SK-N-SH (cell line): ENCODE measurements at regions not wholly inside any gene's neighbourhood (a gene's known extent, or its start where the extent isn't known, plus 50 kb on each side); places are given as distances from the start of the nearest gene placed in this dataset.

Source experiments
- CTCF ChIA-PET: fragments of 300-600, 350-600 bp; formaldehyde crosslinking; extraction: SDS; loops from one replicate; lab custom pipeline; 2021; lab: Yijun Ruan, JAX
- POLR2A ChIA-PET: fragments of 350-600 bp; sonication (Branson Sonifier 250); formaldehyde crosslinking; extraction: SDS; loops from one replicate; lab custom pipeline; 2020; ENCODE audit warnings: antibody characterized with exemption, inconsistent platforms; lab: Yijun Ruan, JAX
- DNase-seq: peaks from one replicate; pipeline ENCODE4 v3.0.0; 2012
- H2AFZ ChIP-seq: fragments of 200-600 bp; sonication (generic); 2 replicates; pipeline ENCODE4 v1.8.1; 2016; ENCODE audit warnings: antibody characterized with exemption, mild to moderate bottlenecking, low read depth
- H3F3A ChIP-seq: fragments of 200-600 bp; sonication (generic); replicated peaks from 2 replicates; pipeline ENCODE3; 2016; ENCODE audit warnings: antibody characterized with exemption, mild to moderate bottlenecking; ENCODE audit not compliant: insufficient read depth
- H3K27ac ChIP-seq, 2 experiments: fragments of 200-500 bp in 1 of 2; fragments of 200-600 bp in 1 of 2; sonication (Bioruptor generic) in 1 of 2; sonication (generic), shearing (Covaris generic) in 1 of 2; 2 replicates each; pipeline versions ENCODE4 v1.5.1 to v1.6.1; 2014 to 2016; ENCODE audit warnings: low read depth in 2 of 2, inconsistent platforms in 1 of 2, low read length in 1 of 2, mild to moderate bottlenecking in 1 of 2, mixed read lengths in 1 of 2
- H3K27me3 ChIP-seq: fragments of 200-600 bp; sonication (generic), shearing (Covaris generic); 2 replicates; pipeline ENCODE4 v1.6.1; 2016; ENCODE audit warnings: mixed run types; ENCODE audit not compliant: insufficient read depth
- H3K36me3 ChIP-seq, 2 experiments: fragments of 200-500 bp in 1 of 2; fragments of 200-600 bp in 1 of 2; sonication (Bioruptor generic) in 1 of 2; sonication (generic) in 1 of 2; replicated peaks in 1 of 2; 2 replicates each; pipeline versions ENCODE3 to v1.5.1; 2014 to 2016; ENCODE audit warnings: low read length in 1 of 2, mild to moderate bottlenecking in 1 of 2; ENCODE audit not compliant: insufficient read depth in 2 of 2, control insufficient read depth in 1 of 2
- H3K4me1 ChIP-seq, 2 experiments: fragments of 200-500 bp in 1 of 2; fragments of 200-600 bp in 1 of 2; sonication (Bioruptor generic) in 1 of 2; sonication (generic), shearing (Covaris generic) in 1 of 2; 2 replicates each; pipeline versions ENCODE4 v1.5.1 to v1.6.1; 2014 to 2016; ENCODE audit warnings: low read depth in 1 of 2, low read length in 1 of 2, mixed run types in 1 of 2; ENCODE audit not compliant: insufficient read depth in 2 of 2, control insufficient read depth in 1 of 2
- H3K4me2 ChIP-seq: fragments of 200-600 bp; sonication (generic), shearing (Covaris generic); 2 replicates; pipeline ENCODE4 v1.6.1; 2017; ENCODE audit warnings: mixed run types
- H3K4me3 ChIP-seq, 2 experiments: fragments of 200-500 bp in 1 of 2; fragments of 200-600 bp in 1 of 2; sonication (Bioruptor generic) in 1 of 2; sonication (generic), shearing (Covaris generic) in 1 of 2; 2 replicates each; pipeline versions ENCODE4 v1.5.1 to v1.8.1; 2014 to 2016; ENCODE audit warnings: low read depth in 2 of 2, inconsistent platforms in 1 of 2, low read length in 1 of 2, mild to moderate bottlenecking in 1 of 2, mixed read lengths in 1 of 2, moderate library complexity in 1 of 2
- H3K79me2 ChIP-seq: fragments of 200-600 bp; sonication (generic); 2 replicates; pipeline ENCODE4 v1.8.1; 2017; ENCODE audit warnings: mild to moderate bottlenecking; ENCODE audit not compliant: insufficient read depth
- H3K9ac ChIP-seq: fragments of 200-600 bp; sonication (generic); 2 replicates; pipeline ENCODE4 v1.6.1; 2017; ENCODE audit warnings: mixed run types
- H3K9me2 ChIP-seq: fragments of 200-600 bp; sonication (generic); 2 replicates; pipeline ENCODE4 v1.6.1; 2017; ENCODE audit warnings: mixed run types
- H3K9me3 ChIP-seq: fragments of 200-600 bp; sonication (generic); 2 replicates; pipeline ENCODE4 v1.6.1; 2017; ENCODE audit warnings: mixed run types, mild to moderate bottlenecking, moderate library complexity
- H4K20me1 ChIP-seq: fragments of 200-600 bp; sonication (generic); 2 replicates; pipeline ENCODE4 v1.6.1; 2017; ENCODE audit warnings: mild to moderate bottlenecking, mixed run types; ENCODE audit not compliant: insufficient read depth
- EP300 ChIP-seq, 2 experiments: IDR thresholded peaks; 2 replicates each; pipeline versions ENCODE4 v1.4.0 to v1.6.1; 2012; ENCODE audit warnings: borderline replicate concordance in 1 of 2, low read depth in 1 of 2, low read length in 1 of 2
- EZH2phosphoT487 ChIP-seq: fragments of 200-600 bp; sonication (generic); IDR thresholded peaks from 2 replicates; pipeline ENCODE4 v1.6.1; 2017; ENCODE audit warnings: low read depth, mixed run types, mild to moderate bottlenecking, antibody characterized with exemption, moderate library complexity, borderline replicate concordance
- GATA2 ChIP-seq: sonication (generic); formaldehyde crosslinking; IDR thresholded peaks from 2 replicates; pipeline ENCODE4 v1.5.0; 2020; ENCODE audit warnings: mild to moderate bottlenecking, missing genetic modification reagents
- JUND ChIP-seq: IDR thresholded peaks from 2 replicates; pipeline ENCODE4 v1.4.0; 2012
- MEF2A ChIP-seq: IDR thresholded peaks from 2 replicates; pipeline ENCODE4 v1.4.0; 2012; ENCODE audit warnings: low read depth, borderline replicate concordance
- MXI1 ChIP-seq: IDR thresholded peaks from 2 replicates; pipeline ENCODE4 v1.6.1; 2012; ENCODE audit warnings: mild to moderate bottlenecking, low read depth, low read length, improper control_type of control experiment
- NFIC ChIP-seq: IDR thresholded peaks from 2 replicates; pipeline ENCODE4 v1.4.0; 2012; ENCODE audit warnings: borderline replicate concordance
- PBX3 ChIP-seq: IDR thresholded peaks from 2 replicates; pipeline ENCODE4; 2012
- POLR2AphosphoS5 ChIP-seq: IDR thresholded peaks from 2 replicates; pipeline ENCODE4 v1.6.1; 2012; ENCODE audit warnings: low read depth, low read length
- RCOR1 ChIP-seq: fragments of 150-350 bp; IDR thresholded peaks from 2 replicates; pipeline ENCODE4 v1.6.1; 2017; ENCODE audit warnings: antibody characterized with exemption, low read length
- RFX5 ChIP-seq: IDR thresholded peaks from 2 replicates; pipeline ENCODE4 v1.6.1; 2012; ENCODE audit warnings: mild to moderate bottlenecking, improper control_type of control experiment, low read length
- RXRA ChIP-seq: IDR thresholded peaks from 2 replicates; pipeline ENCODE4 v1.4.0; 2012; ENCODE audit warnings: low read depth, mild to moderate bottlenecking, borderline replicate concordance
- SMC3 ChIP-seq: IDR thresholded peaks from 2 replicates; pipeline ENCODE4 v1.6.1; 2012; ENCODE audit warnings: low read depth, low read length, improper control_type of control experiment
- TAF1 ChIP-seq: IDR thresholded peaks from 2 replicates; pipeline ENCODE4 v1.6.1; 2012; ENCODE audit warnings: low read depth, mild to moderate bottlenecking, low read length, moderate library complexity, borderline replicate concordance
- TCF12 ChIP-seq: IDR thresholded peaks from 2 replicates; pipeline ENCODE4 v1.4.0; 2012
- TEAD4 ChIP-seq: IDR thresholded peaks from 2 replicates; pipeline ENCODE4 v1.4.0; 2012; ENCODE audit warnings: mild to moderate bottlenecking, borderline replicate concordance; ENCODE audit not compliant: insufficient read depth
- YY1 ChIP-seq: IDR thresholded peaks from 2 replicates; pipeline ENCODE4 v1.4.0; 2012; ENCODE audit warnings: low read depth, mild to moderate bottlenecking
- WGBS: methylation state at CpG from one replicate; pipeline ENCODE4 v1.1.6; 2017; ENCODE audit warnings: low lambda C conversion rate; 5-methylcytosine and 5-hydroxymethylcytosine counted together
- TF ChIP-seq, protein P1 (sequence below): IDR thresholded peaks from 2 replicates; pipeline ENCODE4 v1.4.0; 2012; ENCODE audit warnings: low read depth
- TF ChIP-seq, protein P2 (sequence below): IDR thresholded peaks from 2 replicates; pipeline ENCODE4 v1.4.0; 2012; ENCODE audit warnings: low read depth, borderline replicate concordance
- TF ChIP-seq, protein P3 (sequence below): IDR thresholded peaks from 2 replicates; pipeline ENCODE4 v1.4.0; 2012; ENCODE audit warnings: low read depth, borderline replicate concordance
- TF ChIP-seq, protein P4 (sequence below): fragments of 200-600 bp; sonication (generic); IDR thresholded peaks from 2 replicates; pipeline ENCODE4 v1.6.1; 2017; ENCODE audit warnings: antibody characterized with exemption, mild to moderate bottlenecking, moderate library complexity

GRCh38 chr1:25011275-25011674 is 81.2 kb upstream of the RUNX3 start (continued):
- no peak for TF ChIP-seq GATA2 (CRISPR knock-in tag)
- TF ChIP-seq, protein P1, sequence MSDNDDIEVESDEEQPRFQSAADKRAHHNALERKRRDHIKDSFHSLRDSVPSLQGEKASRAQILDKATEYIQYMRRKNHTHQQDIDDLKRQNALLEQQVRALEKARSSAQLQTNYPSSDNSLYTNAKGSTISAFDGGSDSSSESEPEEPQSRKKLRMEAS: no peak
- TF ChIP-seq, protein P2, sequence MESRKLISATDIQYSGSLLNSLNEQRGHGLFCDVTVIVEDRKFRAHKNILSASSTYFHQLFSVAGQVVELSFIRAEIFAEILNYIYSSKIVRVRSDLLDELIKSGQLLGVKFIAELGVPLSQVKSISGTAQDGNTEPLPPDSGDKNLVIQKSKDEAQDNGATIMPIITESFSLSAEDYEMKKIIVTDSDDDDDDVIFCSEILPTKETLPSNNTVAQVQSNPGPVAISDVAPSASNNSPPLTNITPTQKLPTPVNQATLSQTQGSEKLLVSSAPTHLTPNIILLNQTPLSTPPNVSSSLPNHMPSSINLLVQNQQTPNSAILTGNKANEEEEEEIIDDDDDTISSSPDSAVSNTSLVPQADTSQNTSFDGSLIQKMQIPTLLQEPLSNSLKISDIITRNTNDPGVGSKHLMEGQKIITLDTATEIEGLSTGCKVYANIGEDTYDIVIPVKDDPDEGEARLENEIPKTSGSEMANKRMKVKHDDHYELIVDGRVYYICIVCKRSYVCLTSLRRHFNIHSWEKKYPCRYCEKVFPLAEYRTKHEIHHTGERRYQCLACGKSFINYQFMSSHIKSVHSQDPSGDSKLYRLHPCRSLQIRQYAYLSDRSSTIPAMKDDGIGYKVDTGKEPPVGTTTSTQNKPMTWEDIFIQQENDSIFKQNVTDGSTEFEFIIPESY: no peak
- TF ChIP-seq PBX3: no peak
- TF ChIP-seq NFIC: no peak
- no peak for TF ChIP-seq EZH2phosphoT487
- no peak for TF ChIP-seq TEAD4
- TF ChIP-seq YY1: no peak

DNA sequence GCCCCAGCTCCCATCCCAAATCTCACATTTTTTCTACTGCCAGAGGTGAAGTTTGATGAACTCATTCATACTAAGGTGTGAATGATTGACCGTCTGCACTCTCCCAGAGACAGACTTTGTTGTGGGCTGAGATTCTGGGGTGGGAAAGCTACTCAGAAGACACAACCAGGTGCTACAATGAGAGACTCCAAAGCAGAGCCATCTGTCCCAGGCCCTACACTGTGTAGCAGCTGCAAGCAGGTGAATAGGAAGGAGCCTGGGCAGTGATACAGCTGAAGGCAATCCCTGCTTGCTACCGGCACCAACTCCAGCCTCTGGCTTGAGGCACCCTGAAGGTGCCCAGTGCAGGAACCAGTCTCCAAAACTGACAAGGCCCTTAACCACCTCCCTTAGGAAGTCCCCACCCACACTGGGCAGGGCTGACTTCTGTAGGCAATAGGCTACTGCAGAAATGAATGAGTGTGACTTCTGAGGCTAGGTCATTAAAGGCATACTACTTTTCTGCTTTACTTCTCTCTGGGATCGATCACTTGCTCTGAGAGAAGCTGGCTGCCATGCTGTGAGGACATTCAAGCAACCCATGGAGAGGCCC is 79.7 kb upstream of the RUNX3 start:
- H3K79me2 ChIP-seq: no peaks in the 10 kb centered on the region
- H3K27ac ChIP-seq: no peak overlapping the region
- no peak overlapping the region for H3K4me3 ChIP-seq
- H3K9me2 ChIP-seq: no peaks in the 10 kb centered on the region
- ChIA-PET CTCF (interaction anchor here (1.4 to 1.5 kb wide), 2 partner anchors 28 to 90 kb away, joined by 3 to 4 read pairs; no protein-coding TSS in a partner anchor), POLR2A (no interaction called here)
- H3K27me3 ChIP-seq: peaks cover 13% of the 10 kb centered on the region
- H4K20me1 ChIP-seq: no peaks in the 10 kb centered on the region
- no peak overlapping the region for H3K9ac ChIP-seq
- no peak overlapping the region for H2AFZ ChIP-seq
- peaks cover 0 to 13% of the 10 kb centered on the region in 2 experiments; a peak in 1 of 4 replicates for H3K4me1 ChIP-seq
- H3K4me2 ChIP-seq: no peak overlapping the region
- WGBS: 62% methylated on average over 3 of the region's 3 CpGs
- H3F3A ChIP-seq: no peaks in the 10 kb centered on the region
- H3K36me3 ChIP-seq: no peaks in the 10 kb centered on the region
- no peak for DNase-seq
- no peaks in the 10 kb centered on the region for H3K9me3 ChIP-seq
- TF ChIP-seq GATA2 (CRISPR knock-in tag) (no peak), RCOR1 (no peak), SMC3 (no peak), RFX5 (no peak), EP300 (IDR thresholded peaks at IDR 0.05; ENCODE audit: borderline replicate concordance in 1 of 2, low read depth in 1 of 2, low read length in 1 of 2) (no peak), TCF12 (no peak), RXRA (no peak), TAF1 (no peak), MEF2A (no peak), POLR2AphosphoS5 (no peak), YY1 (no peak), MXI1 (no peak), JUND (no peak), PBX3 (no peak)
- TF ChIP-seq, protein P3, sequence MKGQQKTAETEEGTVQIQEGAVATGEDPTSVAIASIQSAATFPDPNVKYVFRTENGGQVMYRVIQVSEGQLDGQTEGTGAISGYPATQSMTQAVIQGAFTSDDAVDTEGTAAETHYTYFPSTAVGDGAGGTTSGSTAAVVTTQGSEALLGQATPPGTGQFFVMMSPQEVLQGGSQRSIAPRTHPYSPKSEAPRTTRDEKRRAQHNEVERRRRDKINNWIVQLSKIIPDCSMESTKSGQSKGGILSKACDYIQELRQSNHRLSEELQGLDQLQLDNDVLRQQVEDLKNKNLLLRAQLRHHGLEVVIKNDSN: no peak
- TF ChIP-seq, protein P4, sequence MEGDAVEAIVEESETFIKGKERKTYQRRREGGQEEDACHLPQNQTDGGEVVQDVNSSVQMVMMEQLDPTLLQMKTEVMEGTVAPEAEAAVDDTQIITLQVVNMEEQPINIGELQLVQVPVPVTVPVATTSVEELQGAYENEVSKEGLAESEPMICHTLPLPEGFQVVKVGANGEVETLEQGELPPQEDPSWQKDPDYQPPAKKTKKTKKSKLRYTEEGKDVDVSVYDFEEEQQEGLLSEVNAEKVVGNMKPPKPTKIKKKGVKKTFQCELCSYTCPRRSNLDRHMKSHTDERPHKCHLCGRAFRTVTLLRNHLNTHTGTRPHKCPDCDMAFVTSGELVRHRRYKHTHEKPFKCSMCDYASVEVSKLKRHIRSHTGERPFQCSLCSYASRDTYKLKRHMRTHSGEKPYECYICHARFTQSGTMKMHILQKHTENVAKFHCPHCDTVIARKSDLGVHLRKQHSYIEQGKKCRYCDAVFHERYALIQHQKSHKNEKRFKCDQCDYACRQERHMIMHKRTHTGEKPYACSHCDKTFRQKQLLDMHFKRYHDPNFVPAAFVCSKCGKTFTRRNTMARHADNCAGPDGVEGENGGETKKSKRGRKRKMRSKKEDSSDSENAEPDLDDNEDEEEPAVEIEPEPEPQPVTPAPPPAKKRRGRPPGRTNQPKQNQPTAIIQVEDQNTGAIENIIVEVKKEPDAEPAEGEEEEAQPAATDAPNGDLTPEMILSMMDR: no peak
